Motor neuron (in vitro differentiated cells): ENCODE measurements at regions not wholly inside any gene's neighbourhood (a gene's known extent, or its start where the extent isn't known, plus 50 kb on each side); places are given as distances from the start of the nearest gene placed in this dataset.
"Not testable (repeated sequence)": the region's sequence is repeated elsewhere in the genome, so short reads cannot be mapped to it uniquely, and the experiment has no call there.

ENCODE experiments used
- ATAC-seq, 8 experiments: fragments of 200-7000 bp; cut with Tn5 transposase; replicated peaks in 6 of 8; 2 replicates each; pipeline ENCODE4 v1.8.0; 2021; ENCODE audit warnings: mild to moderate bottlenecking in 8 of 8, moderate library complexity in 8 of 8
- H3K27ac ChIP-seq, 2 donors: fragments of 250-450 bp; sonication (Bioruptor Pico); 2 replicates each; pipeline ENCODE4 v1.9.0; 2021; ENCODE audit warnings: antibody characterized with exemption in 2 of 2, mild to moderate bottlenecking in 2 of 2, moderate library complexity in 1 of 2
- H3K4me1 ChIP-seq, 2 donors: fragments of 250-450 bp; sonication (Bioruptor Pico); replicated peaks in 1 of 2; 2 replicates each; pipeline ENCODE4 v1.6.1; 2021; ENCODE audit warnings: antibody characterized with exemption in 2 of 2, mild to moderate bottlenecking in 2 of 2, moderate library complexity in 1 of 2
- H3K4me3 ChIP-seq, 5 donors: fragments of 250-450 bp; sonication (Bioruptor Pico); 2 replicates each; pipeline ENCODE4 v1.9.0; 2021; ENCODE audit warnings: antibody characterized with exemption in 5 of 5, mild to moderate bottlenecking in 5 of 5, moderate library complexity in 4 of 5
- WGBS, 10 experiments: fragments of 450-650 bp; shearing (Covaris generic); methylation state at CpG; one replicate each; pipeline ENCODE4 v1.0.0; 2022; 5-methylcytosine and 5-hydroxymethylcytosine counted together
- in situ Hi-C, 9 experiments: fragments of 400-800 bp; cut with MboI; loops; one replicate each; pipeline ENCODE4 v1.15.0; 2021; ENCODE audit warnings: low sequenced_read_pairs in 9 of 9, low pct_unique_long_range_greater_than_20kb in 2 of 9; ENCODE audit not compliant: unreplicated experiment in 9 of 9

- in situ Hi-C loops, result no loop called here
- Histone ChIP-seq H3K27ac (no peak overlapping the region), H3K4me1 (no peaks in the 10 kb centered on the region), H3K4me3 (no peak overlapping the region)
- no peak for ATAC-seq
- 0 to 100% (median 98%) methylated on average over 1 to 2 of the region's 3 CpGs; no CpG with 5 or more reads in 6 of the 10 experiments for WGBS, 10 experiments
These were observed 693.3 kb upstream of the GRM3 start for GRCh38 chr7:85950418-85950817.

GRCh38 chr7:85947767-85948166 is 695.9 kb upstream of the GRM3 start:
- Histone ChIP-seq H3K27ac (no peak overlapping the region), H3K4me1 (no peaks in the 10 kb centered on the region), H3K4me3 (no peak overlapping the region)
- no peak for ATAC-seq
- in situ Hi-C loops, result no loop called here

- in situ Hi-C loops, result no loop called here
- ATAC-seq, result no peak
- Histone ChIP-seq H3K27ac (no peak overlapping the region), H3K4me1 (peaks cover 0 to 9% of the 10 kb centered on the region in 2 donors), H3K4me3 (no peak overlapping the region)
- 14 to 92% (median 67%) methylated on average over 1 to 2 of the region's 2 CpGs for WGBS, 10 experiments
These were observed 702.9 kb upstream of the GRM3 start for GRCh38 chr7:85940798-85941197.

- 0 to 86% (median 48%) methylated on average over 1 of the region's 1 CpG for WGBS, 10 experiments
- in situ Hi-C loops, result no loop called here
These were observed 711.8 kb upstream of the GRM3 start for GRCh38 chr7:85931919-85932318.

GRCh38 chr7:85928500-85928899 is 715.2 kb upstream of the GRM3 start:
- Histone ChIP-seq H3K4me3 (no peak overlapping the region), H3K27ac (no peak overlapping the region), H3K4me1 (no peaks in the 10 kb centered on the region)
- in situ Hi-C loops, result no loop called here
- WGBS, 10 experiments, result 6 to 40% (median 23%) methylated on average over 1 to 2 of the region's 2 CpGs
- peak in 1 of 8 experiments; percentile 93 for ATAC-seq

More at GRCh38 chr7:85931919-85932318, 711.8 kb upstream of the GRM3 start:
- no peak for ATAC-seq
- Histone ChIP-seq H3K27ac (no peak overlapping the region), H3K4me3 (no peak overlapping the region), H3K4me1 (no peaks in the 10 kb centered on the region)

- ATAC-seq, result no peak
- in situ Hi-C loops, result no loop called here
- Histone ChIP-seq H3K4me1 (no peaks in the 10 kb centered on the region), H3K27ac (no peak overlapping the region), H3K4me3 (no peak overlapping the region)
- WGBS, 10 experiments, result 0 to 100% (median 37%) methylated on average over 1 to 3 of the region's 3 CpGs; no CpG with 5 or more reads in 3 of the 10 experiments
These were observed 716.5 kb upstream of the GRM3 start for GRCh38 chr7:85927226-85927625.

- 48 to 100% (median 80%) methylated on average over 1 to 2 of the region's 2 CpGs for WGBS, 10 experiments
- ATAC-seq, result no peak
These were observed 719.6 kb upstream of the GRM3 start for GRCh38 chr7:85924062-85924461.

GRCh38 chr7:85916016-85916415 is 727.7 kb upstream of the GRM3 start:
- in situ Hi-C loops, result no loop called here
- Histone ChIP-seq H3K4me1 (no peaks in the 10 kb centered on the region), H3K27ac (no peak overlapping the region), H3K4me3 (no peak overlapping the region)
- no peak for ATAC-seq

More at GRCh38 chr7:85924062-85924461, 719.6 kb upstream of the GRM3 start:
- Histone ChIP-seq H3K4me1 (no peaks in the 10 kb centered on the region), H3K4me3 (no peak overlapping the region), H3K27ac (no peak overlapping the region)
- in situ Hi-C loops, result no loop called here

GRCh38 chr7:85914437-85914836 is 727.6 kb upstream of the SEMA3D start:
- no peak overlapping the region for H3K4me3 ChIP-seq
- H3K27ac ChIP-seq, result no peak overlapping the region
- H3K4me1 ChIP-seq, result no peaks in the 10 kb centered on the region
- 33 to 100% (median 83%) methylated on average over 1 to 2 of the region's 2 CpGs; no CpG with 5 or more reads in 2 of the 10 experiments for WGBS, 10 experiments
- in situ Hi-C loops, result no loop called here
- ATAC-seq, result no peak

- H3K27ac ChIP-seq, result no peak overlapping the region
- in situ Hi-C loops, result loop anchor here in 1 of 9 experiments (10.0 kb wide), 1 partner anchor 557 kb away; no protein-coding TSS in a partner anchor
- no peak for ATAC-seq
- H3K4me1 ChIP-seq, result no peaks in the 10 kb centered on the region
- WGBS, 10 experiments, result 13 to 100% (median 88%) methylated on average over 1 of the region's 1 CpG; no CpG with 5 or more reads in 3 of the 10 experiments
- H3K4me3 ChIP-seq, result no peak overlapping the region
These were observed 721.2 kb upstream of the SEMA3D start for GRCh38 chr7:85908051-85908450.

- Histone ChIP-seq H3K27ac (no peak overlapping the region), H3K4me1 (no peaks in the 10 kb centered on the region), H3K4me3 (no peak overlapping the region)
- WGBS, 10 experiments, result 38 to 79% (median 50%) methylated on average over 1 of the region's 1 CpG; no CpG with 5 or more reads in 3 of the 10 experiments
- in situ Hi-C loops, result loop anchor here in 7 of 9 experiments (10.0 to 25.0 kb wide), 5 partner anchors 564 to 1514 kb away; no protein-coding TSS in a partner anchor
- peak in 1 of 8 experiments; percentile 26 for ATAC-seq
These were observed 711.1 kb upstream of the SEMA3D start for GRCh38 chr7:85897967-85898366.

GRCh38 chr7:85896531-85896930 is 709.7 kb upstream of the SEMA3D start:
- peak in 1 of 8 experiments; percentile 27 for ATAC-seq
- in situ Hi-C loops, result loop anchor here in 7 of 9 experiments (10.0 to 25.0 kb wide), 5 partner anchors 566 to 1516 kb away; no protein-coding TSS in a partner anchor
- Histone ChIP-seq H3K4me1 (no peaks in the 10 kb centered on the region), H3K4me3 (no peak overlapping the region), H3K27ac (no peak overlapping the region)

- peak in 3 of 8 experiments; percentile 40 to 73 (median 72) for ATAC-seq
- Histone ChIP-seq H3K27ac (no peak overlapping the region), H3K4me1 (no peaks in the 10 kb centered on the region), H3K4me3 (no peak overlapping the region)
- 10 to 100% (median 82%) methylated on average over 1 of the region's 1 CpG; no CpG with 5 or more reads in 1 of the 10 experiments for WGBS, 10 experiments
- in situ Hi-C loops, result loop anchor here in 7 of 9 experiments (10.0 to 25.0 kb wide), 5 partner anchors 566 to 1516 kb away; no protein-coding TSS in a partner anchor
These were observed 709.0 kb upstream of the SEMA3D start for GRCh38 chr7:85895835-85896234.

- not testable (repeated sequence) for H3K4me1 ChIP-seq, H3K27ac ChIP-seq, H3K4me3 ChIP-seq, ATAC-seq
- WGBS, 10 experiments, result 35 to 100% (median 90%) methylated on average over 1 to 5 of the region's 5 CpGs; no CpG with 5 or more reads in 1 of the 10 experiments
- in situ Hi-C loops, result loop anchor here in 7 of 9 experiments (10.0 to 25.0 kb wide), 5 partner anchors 570 to 1520 kb away; no protein-coding TSS in a partner anchor
These were observed 705.0 kb upstream of the SEMA3D start for GRCh38 chr7:85891900-85892299.
